ENCODE measurements at regions not wholly inside any gene's neighbourhood (a gene's known extent, or its start where the extent isn't known, plus 50 kb on each side); places are given as distances from the start of the nearest gene placed in this dataset.

GRCh38 chr22:47298017-47298785 lies 535.8 kb downstream of the TBC1D22A start:
- FAIRE-seq: no peak
- no peak for DNase-seq (ENCODE audit: insufficient read length, low spot score)

GRCh38 chr22:47297261-47298016 lies 535.0 kb downstream of the TBC1D22A start:
- no peak for FAIRE-seq
- DNase-seq (ENCODE audit: insufficient read length, low spot score): no peak

- DNase-seq (ENCODE audit: insufficient read length, low spot score) (no peak), FAIRE-seq (no peak)
Observed at GRCh38 chr22:47296405-47297260, 534.2 kb downstream of the TBC1D22A start.

- DNase-seq (ENCODE audit: insufficient read length, low spot score) (no peak), FAIRE-seq (no peak)
Observed at GRCh38 chr22:47295982-47296381, 533.5 kb downstream of the TBC1D22A start.

GRCh38 chr22:47295226-47295901 lies 532.9 kb downstream of the TBC1D22A start:
- FAIRE-seq (no peak), DNase-seq (ENCODE audit: insufficient read length, low spot score) (no peak)

- DNase-seq (ENCODE audit: insufficient read length, low spot score) (no peak), FAIRE-seq (no peak)
Observed at GRCh38 chr22:47294576-47294975, 532.1 kb downstream of the TBC1D22A start.

- no peak for FAIRE-seq
- no peak for DNase-seq (ENCODE audit: insufficient read length, low spot score)
Observed at GRCh38 chr22:47294222-47294532, 531.7 kb downstream of the TBC1D22A start.

- FAIRE-seq: no peak
- DNase-seq (ENCODE audit: insufficient read length, low spot score): no peak
Observed at GRCh38 chr22:47293368-47294221, 531.1 kb downstream of the TBC1D22A start.

- DNase-seq (ENCODE audit: insufficient read length, low spot score): no peak
- no peak for FAIRE-seq
Observed at GRCh38 chr22:47292546-47293320, 530.3 kb downstream of the TBC1D22A start.

- no peak for DNase-seq (ENCODE audit: insufficient read length, low spot score)
- FAIRE-seq: no peak
Observed at GRCh38 chr22:47291565-47292495, 529.4 kb downstream of the TBC1D22A start.

- DNase-seq (ENCODE audit: insufficient read length, low spot score) (no peak), FAIRE-seq (no peak)
Observed at GRCh38 chr22:47290706-47291430, 528.4 kb downstream of the TBC1D22A start.

- FAIRE-seq: no peak
Observed at GRCh38 chr22:47289336-47289985, 527.0 kb downstream of the TBC1D22A start.

GRCh38 chr22:47288680-47289079 lies 526.2 kb downstream of the TBC1D22A start:
- FAIRE-seq: no peak

More at GRCh38 chr22:47289336-47289985, 527.0 kb downstream of the TBC1D22A start:
- no peak for DNase-seq (ENCODE audit: insufficient read length, low spot score)

GRCh38 chr22:47287516-47287915 lies 525.1 kb downstream of the TBC1D22A start:
- no peak for FAIRE-seq

More at GRCh38 chr22:47288680-47289079, 526.2 kb downstream of the TBC1D22A start:
- no peak for DNase-seq (ENCODE audit: insufficient read length, low spot score)

GRCh38 chr22:47286590-47286989 lies 524.1 kb downstream of the TBC1D22A start:
- DNase-seq (ENCODE audit: insufficient read length, low spot score) (no peak), FAIRE-seq (no peak)

More at GRCh38 chr22:47287516-47287915, 525.1 kb downstream of the TBC1D22A start:
- DNase-seq (ENCODE audit: insufficient read length, low spot score): no peak

GRCh38 chr22:47285981-47286380 lies 523.5 kb downstream of the TBC1D22A start:
- no peak for DNase-seq (ENCODE audit: insufficient read length, low spot score)
- FAIRE-seq: no peak

- FAIRE-seq (no peak), DNase-seq (ENCODE audit: insufficient read length, low spot score) (no peak)
Observed at GRCh38 chr22:47284822-47285221, 522.4 kb downstream of the TBC1D22A start.

Measured in HTR-8/SVneo (cell line).